SU-DHL-6 (cell line): ENCODE measurements at regions not wholly inside any gene's neighbourhood (a gene's known extent, or its start where the extent isn't known, plus 50 kb on each side); places are given as distances from the start of the nearest gene placed in this dataset.

Source experiments
- H2AFZ ChIP-seq: fragments of 200-600 bp; sonication (generic); 2 replicates; pipeline ENCODE4 v1.6.1; 2014; ENCODE audit warnings: low read depth, mild to moderate bottlenecking, moderate library complexity, mixed read lengths, antibody characterized with exemption, low read length; ENCODE audit not compliant: severe bottlenecking
- H3F3A ChIP-seq: fragments of 200-600 bp; shearing (Covaris generic); 2 replicates; pipeline ENCODE4 v1.6.0; 2016; ENCODE audit warnings: antibody characterized with exemption, mild to moderate bottlenecking; ENCODE audit not compliant: insufficient read depth
- H3K27ac ChIP-seq: fragments of 200-600 bp; sonication (generic); 2 replicates; pipeline ENCODE4 v1.5.1; 2016; ENCODE audit warnings: low read depth, mild to moderate bottlenecking, low read length, moderate library complexity, mixed read lengths
- H3K27me3 ChIP-seq: fragments of 200-600 bp; sonication (generic), shearing (Covaris generic); 2 replicates; pipeline ENCODE4 v1.6.0; 2014; ENCODE audit warnings: mild to moderate bottlenecking, low read length
- H3K36me3 ChIP-seq: fragments of 200-600 bp; sonication (generic); 2 replicates; pipeline ENCODE4 v1.6.1; 2014; ENCODE audit warnings: mild to moderate bottlenecking, low read length, mixed read lengths
- H3K4me2 ChIP-seq: fragments of 300-600, 200-600 bp; shearing (Covaris generic), sonication (generic); 2 replicates; pipeline ENCODE4 v1.6.0; 2014; ENCODE audit warnings: low read length, low read depth, mild to moderate bottlenecking; ENCODE audit not compliant: poor library complexity, severe bottlenecking
- H3K4me3 ChIP-seq: fragments of 200-600 bp; sonication (generic); 2 replicates; pipeline ENCODE4 v1.5.1; 2014; ENCODE audit warnings: antibody characterized with exemption, low read length, mild to moderate bottlenecking, mixed read lengths; ENCODE audit not compliant: insufficient read depth, poor library complexity, severe bottlenecking
- H3K79me2 ChIP-seq: fragments of 200-600 bp; sonication (generic); 2 replicates; pipeline ENCODE4 v1.6.1; 2014; ENCODE audit warnings: mild to moderate bottlenecking, low read length, moderate library complexity; ENCODE audit not compliant: insufficient read depth
- H3K9ac ChIP-seq: fragments of 200-600 bp; sonication (generic); 2 replicates; pipeline ENCODE4 v1.7.0; 2014; ENCODE audit warnings: mild to moderate bottlenecking, low read length
- H3K9me2 ChIP-seq: fragments of 200-600 bp; sonication (generic); replicated peaks from 2 replicates; pipeline ENCODE4 v1.6.1; 2014; ENCODE audit warnings: low read length; ENCODE audit not compliant: insufficient read depth
- H3K9me3 ChIP-seq: fragments of 200-600 bp; sonication (generic); 2 replicates; pipeline ENCODE4 v1.6.1; 2014; ENCODE audit warnings: low read length, mixed read lengths; ENCODE audit not compliant: insufficient read depth
- H4K20me1 ChIP-seq: fragments of 200-600 bp; sonication (generic); 2 replicates; pipeline ENCODE4 v1.6.1; 2014; ENCODE audit warnings: low read depth, mild to moderate bottlenecking, antibody characterized with exemption, low read length, moderate library complexity, mixed read lengths
- EZH2phosphoT487 ChIP-seq: fragments of 200-600 bp; sonication (generic), shearing (Covaris generic); conservative IDR thresholded peaks from 2 replicates; pipeline ENCODE4 v1.6.1; 2018; ENCODE audit warnings: mild to moderate bottlenecking, antibody characterized with exemption, low read length, moderate library complexity, mixed read lengths
- TF ChIP-seq, protein P1 (sequence below): fragments of 200-600 bp; sonication (generic); IDR thresholded peaks from one replicate; pipeline ENCODE4 v1.5.1; 2017; ENCODE audit warnings: antibody characterized with exemption, mild to moderate bottlenecking, low read length, moderate library complexity; ENCODE audit not compliant: insufficient read depth, poor library complexity, severe bottlenecking

DNA sequence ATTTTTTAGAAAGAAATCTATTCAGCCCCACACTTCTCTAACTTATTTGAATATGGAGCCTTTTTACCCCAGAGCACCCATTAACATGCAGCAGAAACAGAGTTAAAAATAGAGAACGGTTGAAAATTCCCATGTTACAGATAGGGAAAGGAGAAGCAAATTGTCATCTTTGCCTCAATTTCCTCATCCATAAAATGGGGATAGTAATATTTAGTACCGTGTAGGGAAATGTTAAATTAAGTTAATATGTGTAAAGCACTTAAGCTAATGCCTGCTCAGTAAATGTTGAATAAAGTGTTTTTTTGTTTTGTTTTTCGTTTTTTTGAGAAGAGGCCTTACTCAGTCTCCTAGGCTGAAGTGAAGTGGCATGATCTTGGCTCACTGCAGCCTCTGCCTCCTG, 50.3 kb downstream of the NAV1 start:
- Histone ChIP-seq H4K20me1 (no peaks in the 10 kb centered on the region), H3F3A (no peaks in the 10 kb centered on the region), H3K27ac (no peak overlapping the region), H2AFZ (no peak overlapping the region), H3K9me3 (no peaks in the 10 kb centered on the region), H3K4me3 (no peak overlapping the region), H3K27me3 (no peaks in the 10 kb centered on the region), H3K36me3 (no peaks in the 10 kb centered on the region), H3K9ac (no peak overlapping the region), H3K9me2 (no peaks in the 10 kb centered on the region), H3K79me2 (no peaks in the 10 kb centered on the region), H3K4me2 (no peak overlapping the region)
- TF ChIP-seq, protein P1, sequence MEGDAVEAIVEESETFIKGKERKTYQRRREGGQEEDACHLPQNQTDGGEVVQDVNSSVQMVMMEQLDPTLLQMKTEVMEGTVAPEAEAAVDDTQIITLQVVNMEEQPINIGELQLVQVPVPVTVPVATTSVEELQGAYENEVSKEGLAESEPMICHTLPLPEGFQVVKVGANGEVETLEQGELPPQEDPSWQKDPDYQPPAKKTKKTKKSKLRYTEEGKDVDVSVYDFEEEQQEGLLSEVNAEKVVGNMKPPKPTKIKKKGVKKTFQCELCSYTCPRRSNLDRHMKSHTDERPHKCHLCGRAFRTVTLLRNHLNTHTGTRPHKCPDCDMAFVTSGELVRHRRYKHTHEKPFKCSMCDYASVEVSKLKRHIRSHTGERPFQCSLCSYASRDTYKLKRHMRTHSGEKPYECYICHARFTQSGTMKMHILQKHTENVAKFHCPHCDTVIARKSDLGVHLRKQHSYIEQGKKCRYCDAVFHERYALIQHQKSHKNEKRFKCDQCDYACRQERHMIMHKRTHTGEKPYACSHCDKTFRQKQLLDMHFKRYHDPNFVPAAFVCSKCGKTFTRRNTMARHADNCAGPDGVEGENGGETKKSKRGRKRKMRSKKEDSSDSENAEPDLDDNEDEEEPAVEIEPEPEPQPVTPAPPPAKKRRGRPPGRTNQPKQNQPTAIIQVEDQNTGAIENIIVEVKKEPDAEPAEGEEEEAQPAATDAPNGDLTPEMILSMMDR = no peak
- no peak for TF ChIP-seq EZH2phosphoT487

DNA sequence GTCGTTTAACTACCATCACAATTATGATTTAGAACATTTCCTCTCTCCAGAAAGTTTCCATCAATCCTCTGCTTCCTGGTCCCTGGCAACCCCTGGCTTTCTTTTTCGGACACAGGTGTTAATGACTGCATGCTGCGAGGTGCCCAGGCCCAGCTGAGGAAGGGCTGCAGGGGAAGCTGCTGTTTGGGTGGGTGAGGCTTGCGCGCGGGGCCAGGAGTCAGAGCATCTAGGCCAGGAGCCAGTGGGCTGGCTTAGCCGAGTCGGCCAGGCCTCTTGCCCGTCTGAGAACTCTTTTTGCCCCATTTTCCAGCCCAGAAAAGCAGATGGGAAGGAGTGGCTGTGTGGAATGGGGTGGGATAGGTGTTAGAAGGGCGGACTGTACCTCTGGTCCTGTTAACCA, 51.5 kb downstream of the NAV1 start:
- no peak overlapping the region for H3K4me3 ChIP-seq
- no peaks in the 10 kb centered on the region for H3K79me2 ChIP-seq
- TF ChIP-seq, protein P1 = no peak
- TF ChIP-seq EZH2phosphoT487 = no peak
- H3F3A ChIP-seq = no peaks in the 10 kb centered on the region
- H4K20me1 ChIP-seq = no peaks in the 10 kb centered on the region
- H3K9me3 ChIP-seq = no peaks in the 10 kb centered on the region
- H3K36me3 ChIP-seq = no peaks in the 10 kb centered on the region
- H3K27ac ChIP-seq = no peak overlapping the region
- no peak overlapping the region for H2AFZ ChIP-seq
- no peak overlapping the region for H3K4me2 ChIP-seq
- no peaks in the 10 kb centered on the region for H3K9me2 ChIP-seq
- no peak overlapping the region for H3K9ac ChIP-seq
- H3K27me3 ChIP-seq = no peaks in the 10 kb centered on the region

DNA sequence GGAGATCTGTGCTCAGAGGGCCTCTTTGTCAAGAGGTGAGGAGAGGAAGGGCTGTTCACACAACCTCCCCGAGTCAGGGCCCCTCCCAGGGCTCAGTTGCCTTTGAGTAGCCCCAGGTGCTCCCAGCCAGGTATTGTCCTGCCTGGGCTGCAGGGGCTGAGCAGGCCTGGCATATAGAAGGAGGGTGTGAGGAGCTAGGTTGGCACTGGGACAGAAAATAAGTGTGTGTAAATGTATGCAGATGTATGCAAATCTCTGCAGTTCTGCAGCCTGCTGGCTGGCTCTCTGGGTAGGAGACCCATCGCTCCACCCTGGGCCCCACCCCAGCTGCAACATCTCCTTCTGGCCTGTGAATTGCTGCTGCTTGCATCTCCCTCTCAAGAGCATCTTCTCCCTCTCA, 52.4 kb downstream of the NAV1 start:
- no peak overlapping the region for H3K9ac ChIP-seq
- no peaks in the 10 kb centered on the region for H3K9me2 ChIP-seq
- no peaks in the 10 kb centered on the region for H3K27me3 ChIP-seq
- TF ChIP-seq, protein P1 = no peak
- no peak for TF ChIP-seq EZH2phosphoT487
- H3K79me2 ChIP-seq = no peaks in the 10 kb centered on the region
- no peaks in the 10 kb centered on the region for H3F3A ChIP-seq
- no peak overlapping the region for H3K4me2 ChIP-seq
- no peak overlapping the region for H3K27ac ChIP-seq
- no peaks in the 10 kb centered on the region for H4K20me1 ChIP-seq
- H3K36me3 ChIP-seq = no peaks in the 10 kb centered on the region
- H2AFZ ChIP-seq = no peak overlapping the region
- H3K4me3 ChIP-seq = no peak overlapping the region
- H3K9me3 ChIP-seq = no peaks in the 10 kb centered on the region

DNA sequence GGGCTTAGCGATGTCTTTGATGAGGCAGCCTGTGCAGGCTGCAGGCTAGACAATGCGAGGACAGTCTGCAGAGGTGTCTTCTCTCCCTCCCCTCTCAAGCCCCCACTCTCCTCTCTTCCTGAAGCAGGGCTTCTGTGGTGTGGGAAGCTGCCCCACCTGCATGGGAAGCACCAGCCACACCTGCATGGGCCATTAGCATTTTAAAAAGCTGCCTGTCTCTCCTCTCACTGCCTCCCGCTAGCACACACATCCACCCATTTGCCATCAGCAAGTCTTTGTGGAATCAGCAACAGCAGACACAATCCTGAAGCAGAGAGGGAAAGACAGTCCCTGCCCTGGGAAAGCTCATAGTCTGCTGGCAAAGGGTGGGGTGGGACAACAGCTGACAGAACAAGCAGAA, 53.1 kb downstream of the NAV1 start:
- Histone ChIP-seq H2AFZ (no peak overlapping the region), H3K9ac (no peak overlapping the region), H3K9me2 (no peaks in the 10 kb centered on the region), H3K4me2 (no peak overlapping the region), H3K9me3 (no peaks in the 10 kb centered on the region), H4K20me1 (no peaks in the 10 kb centered on the region), H3K27me3 (no peaks in the 10 kb centered on the region), H3K36me3 (no peaks in the 10 kb centered on the region), H3K79me2 (no peaks in the 10 kb centered on the region), H3F3A (no peaks in the 10 kb centered on the region), H3K4me3 (no peak overlapping the region), H3K27ac (no peak overlapping the region)
- no peak for TF ChIP-seq EZH2phosphoT487
- TF ChIP-seq, protein P1 = no peak
